Epithelial cell of proximal tubule (primary cell): ENCODE measurements at regions not wholly inside any gene's neighbourhood (a gene's known extent, or its start where the extent isn't known, plus 50 kb on each side); places are given as distances from the start of the nearest gene placed in this dataset.
"Not testable (repeated sequence)": the region's sequence is repeated elsewhere in the genome, so short reads cannot be mapped to it uniquely, and the experiment has no call there.

Experiments
- DNase-seq: peaks from one replicate; pipeline ENCODE4 v3.0.0-alpha.2; 2011; ENCODE audit warnings: low read depth
- H3K4me3 ChIP-seq: 2 replicates; pipeline ENCODE4 v1.5.1; 2011; ENCODE audit warnings: low read depth, mild to moderate bottlenecking, low read length
- TF ChIP-seq, protein P1 (sequence below): conservative IDR thresholded peaks from 2 replicates; pipeline ENCODE4 v1.5.1; 2012; ENCODE audit warnings: low read depth, mild to moderate bottlenecking, low read length

DNA sequence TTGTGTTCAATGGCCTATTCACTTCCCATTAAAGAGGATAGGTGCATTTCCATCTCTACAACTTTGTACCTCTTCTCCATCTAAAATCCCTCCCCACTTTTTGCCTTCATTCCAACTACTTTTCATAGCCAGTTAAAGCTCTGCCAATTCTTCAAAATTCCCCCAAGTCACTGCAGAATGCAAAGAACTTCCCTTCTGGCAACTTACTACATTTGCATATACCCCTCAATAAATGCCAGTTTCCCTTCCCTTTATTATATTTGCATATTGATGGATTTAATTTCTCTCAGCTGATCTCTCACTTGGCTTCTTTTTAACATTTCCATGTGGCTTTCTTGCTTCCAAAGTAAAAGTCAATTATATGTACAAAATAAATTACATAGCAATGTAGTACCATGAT lies 393.4 kb downstream of the HACE1 start:
- TF ChIP-seq, protein P1, sequence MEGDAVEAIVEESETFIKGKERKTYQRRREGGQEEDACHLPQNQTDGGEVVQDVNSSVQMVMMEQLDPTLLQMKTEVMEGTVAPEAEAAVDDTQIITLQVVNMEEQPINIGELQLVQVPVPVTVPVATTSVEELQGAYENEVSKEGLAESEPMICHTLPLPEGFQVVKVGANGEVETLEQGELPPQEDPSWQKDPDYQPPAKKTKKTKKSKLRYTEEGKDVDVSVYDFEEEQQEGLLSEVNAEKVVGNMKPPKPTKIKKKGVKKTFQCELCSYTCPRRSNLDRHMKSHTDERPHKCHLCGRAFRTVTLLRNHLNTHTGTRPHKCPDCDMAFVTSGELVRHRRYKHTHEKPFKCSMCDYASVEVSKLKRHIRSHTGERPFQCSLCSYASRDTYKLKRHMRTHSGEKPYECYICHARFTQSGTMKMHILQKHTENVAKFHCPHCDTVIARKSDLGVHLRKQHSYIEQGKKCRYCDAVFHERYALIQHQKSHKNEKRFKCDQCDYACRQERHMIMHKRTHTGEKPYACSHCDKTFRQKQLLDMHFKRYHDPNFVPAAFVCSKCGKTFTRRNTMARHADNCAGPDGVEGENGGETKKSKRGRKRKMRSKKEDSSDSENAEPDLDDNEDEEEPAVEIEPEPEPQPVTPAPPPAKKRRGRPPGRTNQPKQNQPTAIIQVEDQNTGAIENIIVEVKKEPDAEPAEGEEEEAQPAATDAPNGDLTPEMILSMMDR = no peak
- no peak for DNase-seq
- no peak overlapping the region for H3K4me3 ChIP-seq

- H3K4me3 ChIP-seq = no peak overlapping the region
- DNase-seq = no peak
- TF ChIP-seq, protein P1 = no peak
These were observed 396.7 kb downstream of the HACE1 start for GRCh38 chr6:104462811-104463599.

DNA sequence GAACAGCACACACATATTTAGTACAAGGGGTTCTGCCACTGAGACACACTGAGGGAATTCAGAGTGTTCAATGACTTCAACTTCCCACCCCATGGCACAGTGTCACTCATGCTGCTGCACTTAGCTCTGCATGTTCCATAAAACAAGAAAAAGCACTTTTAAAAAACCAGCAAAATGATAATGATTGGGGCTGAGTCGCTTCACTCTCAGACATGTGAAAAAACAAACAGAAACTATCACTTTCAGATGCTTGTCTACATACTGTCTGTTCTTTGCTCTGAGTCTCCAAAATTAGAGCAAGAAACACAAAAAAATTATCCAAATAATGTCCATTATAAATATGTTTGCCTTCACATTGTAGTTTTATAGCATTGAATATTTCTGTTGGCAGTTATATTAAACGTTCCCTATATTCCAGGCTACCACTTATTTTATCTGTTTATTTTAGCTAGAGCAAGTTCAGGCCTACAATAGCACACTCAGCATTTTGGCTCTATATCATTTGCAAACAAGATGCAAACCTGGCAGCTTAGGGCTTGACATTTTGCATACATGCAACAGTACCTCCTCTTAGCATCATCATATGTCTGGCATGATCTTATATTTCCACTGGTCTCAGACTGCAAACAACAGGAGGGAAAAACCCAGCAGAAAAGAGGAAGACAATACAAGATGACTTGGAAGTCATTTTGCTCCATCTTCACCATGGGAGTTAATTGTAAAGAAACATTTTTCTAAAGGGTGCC lies 398.8 kb downstream of the HACE1 start:
- DNase-seq = no peak
- TF ChIP-seq, protein P1 = no peak
- H3K4me3 ChIP-seq = no peak overlapping the region

DNA sequence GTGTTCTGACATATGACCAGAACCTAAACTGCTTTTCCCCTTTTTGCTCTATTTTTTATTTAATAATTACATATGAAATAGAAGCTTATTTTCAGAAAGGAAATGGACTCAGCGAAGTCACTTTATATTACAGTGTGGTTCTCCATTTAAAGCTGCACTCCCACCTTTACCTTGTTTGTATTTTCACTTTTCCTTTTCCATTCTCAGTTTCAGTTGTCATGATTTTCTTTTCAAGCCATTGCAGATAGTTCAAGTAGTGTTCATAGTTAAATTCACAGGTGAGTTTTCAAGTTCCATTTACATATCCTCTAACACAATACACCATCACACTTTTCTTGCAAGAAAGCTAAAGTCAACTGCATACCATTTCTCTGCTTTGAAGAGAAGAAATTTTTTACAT lies 400.2 kb downstream of the HACE1 start:
- TF ChIP-seq, protein P1 = no peak
- no peak for DNase-seq
- H3K4me3 ChIP-seq = no peak overlapping the region

- no peak overlapping the region for H3K4me3 ChIP-seq
- DNase-seq = no peak
- TF ChIP-seq, protein P1 = no peak
These were observed 409.8 kb downstream of the HACE1 start for GRCh38 chr6:104449918-104450317.

DNA sequence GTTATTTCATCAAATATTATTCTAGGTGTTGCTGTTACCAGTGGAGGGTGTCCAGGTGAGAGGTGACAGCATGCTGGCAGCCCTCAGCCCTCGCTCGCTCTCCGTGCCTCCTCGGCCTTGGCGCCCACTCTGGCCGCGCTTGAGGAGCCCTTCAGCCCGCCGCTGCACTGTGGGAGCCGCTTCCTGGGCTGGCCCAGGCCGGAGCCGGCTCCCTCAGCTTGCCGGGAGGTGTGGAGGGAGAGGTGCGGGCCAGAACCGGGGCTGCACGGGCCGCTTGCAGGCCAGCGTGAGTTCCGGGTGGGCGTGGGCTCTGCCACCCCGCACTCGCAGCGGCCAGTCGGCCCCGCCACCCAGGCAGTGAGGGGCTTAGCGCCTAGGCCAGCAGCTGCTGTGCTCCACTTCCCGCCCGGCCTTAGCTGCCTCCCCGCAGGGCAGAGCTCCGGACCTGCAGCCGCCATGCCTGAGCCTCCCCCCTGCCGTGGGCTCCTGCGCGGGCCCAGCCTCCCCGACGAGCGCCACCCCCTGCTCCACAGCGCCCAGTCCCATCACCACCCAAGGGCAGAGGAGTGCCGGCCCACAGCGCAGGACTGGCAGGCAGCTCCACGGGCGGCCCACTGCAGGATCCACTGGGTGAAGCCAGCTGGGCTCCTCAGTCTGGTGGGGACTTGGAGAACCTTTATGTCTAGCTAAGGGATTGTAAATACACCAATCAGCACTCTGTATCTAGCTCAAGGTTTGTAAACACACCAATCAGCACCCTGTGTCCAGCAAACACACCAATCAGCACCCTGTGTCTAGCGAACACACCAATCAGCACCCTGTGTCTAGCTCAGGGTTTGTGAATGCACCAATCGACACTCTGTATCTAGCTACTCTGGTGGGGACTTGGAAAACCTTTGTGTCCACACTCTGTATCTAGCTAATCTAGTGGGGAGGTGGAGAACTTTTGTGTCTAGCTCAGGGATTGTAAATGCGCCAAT lies 413.3 kb downstream of the HACE1 start:
- H3K4me3 ChIP-seq = not testable (repeated sequence)

DNA sequence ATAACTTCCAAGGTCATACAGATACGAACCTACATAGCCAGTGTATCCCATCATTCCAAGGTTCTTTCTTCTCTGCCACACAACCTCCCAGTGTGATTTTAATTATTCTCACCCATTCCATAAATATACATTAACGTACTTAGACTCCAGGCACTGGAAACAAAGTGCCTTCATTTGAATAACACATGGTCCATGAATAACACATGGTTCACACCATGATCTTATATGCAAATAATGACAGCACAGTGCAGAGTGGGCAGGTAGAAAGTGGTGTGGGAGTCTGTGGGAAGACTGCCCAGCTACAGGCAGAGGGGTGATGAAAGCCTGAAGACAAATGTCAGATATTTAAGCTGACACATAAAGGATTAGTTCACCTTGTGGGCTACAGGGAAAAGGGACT lies 425.2 kb downstream of the HACE1 start:
- DNase-seq = no peak
- H3K4me3 ChIP-seq = no peak overlapping the region
- TF ChIP-seq, protein P1 = no peak

More for the DNA sequence above, 413.3 kb downstream of the HACE1 start:
- not testable (repeated sequence) for DNase-seq
